HepG2 (cell line): ENCODE measurements at regions not wholly inside any gene's neighbourhood (a gene's known extent, or its start where the extent isn't known, plus 50 kb on each side); places are given as distances from the start of the nearest gene placed in this dataset.

ENCODE experiments used
- AGO2 ChIP-seq: fragments of 200-400 bp; formaldehyde crosslinking; optimal IDR thresholded peaks from 2 replicates; pipeline ENCODE3; 2017; ENCODE audit warnings: mild to moderate bottlenecking, low read depth, low read length, moderate library complexity
- ATRX ChIP-seq: sonication (generic); formaldehyde crosslinking; IDR thresholded peaks from 2 replicates; pipeline ENCODE4 v1.4.0; 2020; ENCODE audit warnings: missing genetic modification reagents, borderline replicate concordance
- BRD4 ChIP-seq: sonication (generic); formaldehyde crosslinking; IDR thresholded peaks from 2 replicates; pipeline ENCODE4 v1.4.0; 2020; ENCODE audit warnings: missing genetic modification reagents
- DNMT1 ChIP-seq: sonication (generic); formaldehyde crosslinking; IDR thresholded peaks from 2 replicates; pipeline ENCODE4 v1.5.1; 2020; ENCODE audit warnings: mild to moderate bottlenecking, missing genetic modification reagents
- GABPA ChIP-seq, 2 experiments: IDR thresholded peaks; 2 replicates each; pipeline ENCODE4 v1.6.1; 2011 to 2016; ENCODE audit warnings: low read depth in 2 of 2, low read length in 1 of 2, missing biosample characterization in 1 of 2, missing genetic modification characterization in 1 of 2
- GPN1 ChIP-seq: sonication (generic); formaldehyde crosslinking; IDR thresholded peaks from 2 replicates; pipeline ENCODE4 v1.5.1; 2020; ENCODE audit warnings: missing genetic modification reagents, borderline replicate concordance
- HES4 ChIP-seq: sonication (generic); formaldehyde crosslinking; IDR thresholded peaks from 2 replicates; pipeline ENCODE4 v1.9.0; 2021; ENCODE audit warnings: mild to moderate bottlenecking, missing genetic modification reagents, borderline replicate concordance
- ISX ChIP-seq: sonication (generic); formaldehyde crosslinking; conservative IDR thresholded peaks from 2 replicates; pipeline ENCODE4 v1.5.0; 2020; ENCODE audit warnings: missing genetic modification reagents
- KDM4B ChIP-seq: sonication (generic); formaldehyde crosslinking; IDR thresholded peaks from 2 replicates; pipeline ENCODE4 v1.4.0; 2020; ENCODE audit warnings: missing genetic modification reagents
- MXI1 ChIP-seq: IDR thresholded peaks from 3 replicates; pipeline ENCODE4 v1.6.1; 2012; ENCODE audit warnings: low read depth, low read length, inconsistent platforms, borderline replicate concordance
- PITX1 ChIP-seq: sonication (generic); formaldehyde crosslinking; IDR thresholded peaks from 2 replicates; pipeline ENCODE4 v1.5.1; 2020; ENCODE audit warnings: mild to moderate bottlenecking, missing genetic modification reagents
- POLR2G ChIP-seq: fragments of 200-400 bp; formaldehyde crosslinking; IDR thresholded peaks from 2 replicates; pipeline ENCODE4 v1.6.1; 2018; ENCODE audit warnings: mild to moderate bottlenecking, low read depth, low read length, moderate library complexity
- SATB2 ChIP-seq: sonication (generic); formaldehyde crosslinking; IDR thresholded peaks from 2 replicates; pipeline ENCODE4 v1.5.0; 2020; ENCODE audit warnings: missing genetic modification reagents
- SOX13 ChIP-seq, 3 experiments: fragments of 450-650 bp in 1 of 3; sonication (generic) in 1 of 3; formaldehyde crosslinking in 1 of 3; IDR thresholded peaks in 2 of 3; conservative IDR thresholded peaks in 1 of 3; 2 replicates each; pipeline versions ENCODE4 v1.5.0 to v1.6.1; 2016 to 2020; ENCODE audit warnings: antibody characterized with exemption in 1 of 3, mild to moderate bottlenecking in 1 of 3, missing compliant biosample characterization in 1 of 3, missing genetic modification reagents in 1 of 3, moderate library complexity in 1 of 3
- SPEN ChIP-seq: sonication (generic); formaldehyde crosslinking; IDR thresholded peaks from 2 replicates; pipeline ENCODE4 v1.5.1; 2020; ENCODE audit warnings: low read depth, mild to moderate bottlenecking, missing genetic modification reagents
- TP53 ChIP-seq: sonication (generic); formaldehyde crosslinking; conservative IDR thresholded peaks from 2 replicates; pipeline ENCODE4 v1.4.0; 2020; ENCODE audit warnings: missing genetic modification reagents
- ZIK1 ChIP-seq: sonication (generic); formaldehyde crosslinking; IDR thresholded peaks from 2 replicates; pipeline ENCODE4 v1.5.0; 2020; ENCODE audit warnings: mild to moderate bottlenecking, low read depth, missing genetic modification reagents, borderline replicate concordance
- ZKSCAN5 ChIP-seq: sonication (generic); formaldehyde crosslinking; IDR thresholded peaks from 2 replicates; pipeline ENCODE4 v1.5.1; 2020; ENCODE audit warnings: mild to moderate bottlenecking, missing genetic modification reagents
- ZMYM4 ChIP-seq: sonication (generic); formaldehyde crosslinking; IDR thresholded peaks from 2 replicates; pipeline ENCODE4 v1.8.1; 2023; ENCODE audit warnings: mild to moderate bottlenecking, missing genetic modification reagents
- ZNF232 ChIP-seq: sonication (generic); formaldehyde crosslinking; IDR thresholded peaks from 2 replicates; pipeline ENCODE4 v1.4.0; 2020; ENCODE audit warnings: missing genetic modification reagents, borderline replicate concordance
- ZNF441 ChIP-seq: sonication (generic); formaldehyde crosslinking; IDR thresholded peaks from 2 replicates; pipeline ENCODE4 v1.7.0; 2021; ENCODE audit warnings: missing genetic modification reagents, borderline replicate concordance
- ZNF484 ChIP-seq: sonication (generic); formaldehyde crosslinking; IDR thresholded peaks from 2 replicates; pipeline ENCODE4 v1.5.1; 2020; ENCODE audit warnings: mild to moderate bottlenecking, low read depth, missing genetic modification reagents, borderline replicate concordance
- ZNF713 ChIP-seq: sonication (generic); formaldehyde crosslinking; IDR thresholded peaks from 2 replicates; pipeline ENCODE4 v1.4.0; 2020; ENCODE audit warnings: mild to moderate bottlenecking, missing genetic modification reagents
- ZNF792 ChIP-seq: IDR thresholded peaks from 2 replicates; pipeline ENCODE4 v1.6.1; 2016
- TF ChIP-seq, protein P1 (sequence below): sonication (generic); formaldehyde crosslinking; IDR thresholded peaks from 2 replicates; pipeline ENCODE4 v1.5.0; 2020; ENCODE audit warnings: mild to moderate bottlenecking, missing genetic modification reagents, moderate library complexity
- TF ChIP-seq, protein P2 (sequence below): sonication (generic); formaldehyde crosslinking; IDR thresholded peaks from 2 replicates; pipeline ENCODE4 v1.4.0; 2020; ENCODE audit warnings: missing genetic modification reagents, borderline replicate concordance

DNA sequence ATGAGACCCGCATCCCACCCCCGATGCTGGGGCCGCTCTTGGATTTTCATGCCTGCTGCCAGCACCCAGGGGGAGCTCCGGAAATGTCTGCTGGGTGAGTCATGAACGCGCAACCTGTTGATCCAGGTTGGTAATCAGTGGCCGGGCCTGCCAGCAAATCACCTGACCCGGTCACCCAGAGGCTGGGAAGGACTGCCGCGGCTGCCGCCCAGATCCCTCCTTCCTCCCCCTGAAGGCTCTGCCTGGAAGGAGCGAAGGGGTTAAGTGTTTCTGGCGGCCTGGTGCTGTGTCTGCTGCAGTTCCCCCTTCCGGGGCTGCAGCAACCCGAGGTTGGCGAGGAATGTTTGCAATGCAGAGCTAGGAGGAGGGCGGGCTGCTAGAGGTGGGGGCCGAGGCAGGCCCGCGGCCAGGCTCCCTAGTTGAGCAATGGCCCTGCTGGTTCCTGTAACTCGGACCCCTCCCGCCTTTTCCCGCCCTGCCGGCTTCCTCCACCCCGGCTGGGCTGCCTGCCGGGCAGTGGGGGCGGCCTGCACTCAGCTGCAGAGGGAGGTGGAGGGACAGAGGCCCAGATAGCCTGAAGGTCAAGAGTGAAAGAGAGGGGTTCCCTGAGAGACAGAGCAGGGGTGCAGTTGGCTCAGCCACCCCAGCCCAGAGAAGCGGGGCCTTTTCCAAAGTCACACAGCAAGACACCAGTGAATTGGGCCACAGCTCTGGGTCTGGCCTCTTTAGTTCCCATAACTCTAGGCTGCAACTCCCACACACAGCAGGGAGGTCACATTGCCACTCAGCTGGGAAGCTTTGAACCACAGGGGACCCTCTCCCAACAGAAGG is 156.3 kb upstream of the IER5L start (continued):
- peak; percentile 73 for TF ChIP-seq PITX1 (CRISPR knock-in tag)
- peak; percentile 61 for TF ChIP-seq ZMYM4 (CRISPR knock-in tag)
- no peak for TF ChIP-seq ZNF484 (CRISPR knock-in tag)
- peak; percentile 50 for TF ChIP-seq AGO2
- TF ChIP-seq KDM4B (CRISPR knock-in tag), result peak; percentile 85; the same call in 1 of the 2 replicates
- peak; percentile 96 for TF ChIP-seq ZNF792 (CRISPR knock-in tag)
- peak; percentile 47; the same call in 1 of the 2 replicates for TF ChIP-seq ZNF441
- peak; percentile 78 for TF ChIP-seq POLR2G
- no peak for TF ChIP-seq DNMT1 (CRISPR knock-in tag)
- TF ChIP-seq, protein P1, sequence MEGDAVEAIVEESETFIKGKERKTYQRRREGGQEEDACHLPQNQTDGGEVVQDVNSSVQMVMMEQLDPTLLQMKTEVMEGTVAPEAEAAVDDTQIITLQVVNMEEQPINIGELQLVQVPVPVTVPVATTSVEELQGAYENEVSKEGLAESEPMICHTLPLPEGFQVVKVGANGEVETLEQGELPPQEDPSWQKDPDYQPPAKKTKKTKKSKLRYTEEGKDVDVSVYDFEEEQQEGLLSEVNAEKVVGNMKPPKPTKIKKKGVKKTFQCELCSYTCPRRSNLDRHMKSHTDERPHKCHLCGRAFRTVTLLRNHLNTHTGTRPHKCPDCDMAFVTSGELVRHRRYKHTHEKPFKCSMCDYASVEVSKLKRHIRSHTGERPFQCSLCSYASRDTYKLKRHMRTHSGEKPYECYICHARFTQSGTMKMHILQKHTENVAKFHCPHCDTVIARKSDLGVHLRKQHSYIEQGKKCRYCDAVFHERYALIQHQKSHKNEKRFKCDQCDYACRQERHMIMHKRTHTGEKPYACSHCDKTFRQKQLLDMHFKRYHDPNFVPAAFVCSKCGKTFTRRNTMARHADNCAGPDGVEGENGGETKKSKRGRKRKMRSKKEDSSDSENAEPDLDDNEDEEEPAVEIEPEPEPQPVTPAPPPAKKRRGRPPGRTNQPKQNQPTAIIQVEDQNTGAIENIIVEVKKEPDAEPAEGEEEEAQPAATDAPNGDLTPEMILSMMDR (CRISPR knock-in tag), result peak; percentile 47; the same call in 1 of the 2 replicates
- no peak for TF ChIP-seq ATRX (CRISPR knock-in tag)
- TF ChIP-seq ZNF713 (CRISPR knock-in tag), result no peak
- peak; percentile 67; the same call in 1 of the 2 replicates for TF ChIP-seq SPEN
- TF ChIP-seq SATB2 (CRISPR knock-in tag), result peak; percentile 81; the same call in 1 of the 2 replicates
- TF ChIP-seq SOX13 (IDR thresholded peaks at IDR 0.05), result no peak; the same call in 1 of the 2 replicates
- TF ChIP-seq SOX13 (CRISPR knock-in tag; conservative IDR thresholded peaks at IDR 0.05 in 1 of 2, IDR thresholded peaks at IDR 0.05 in 1 of 2), result peak in 1 of 2 experiments; percentile 87; a peak in 2 of 4 replicates
- TF ChIP-seq GPN1, result no peak
- peak; percentile 73; the same call in 1 of the 3 replicates for TF ChIP-seq MXI1
- TF ChIP-seq, protein P2, sequence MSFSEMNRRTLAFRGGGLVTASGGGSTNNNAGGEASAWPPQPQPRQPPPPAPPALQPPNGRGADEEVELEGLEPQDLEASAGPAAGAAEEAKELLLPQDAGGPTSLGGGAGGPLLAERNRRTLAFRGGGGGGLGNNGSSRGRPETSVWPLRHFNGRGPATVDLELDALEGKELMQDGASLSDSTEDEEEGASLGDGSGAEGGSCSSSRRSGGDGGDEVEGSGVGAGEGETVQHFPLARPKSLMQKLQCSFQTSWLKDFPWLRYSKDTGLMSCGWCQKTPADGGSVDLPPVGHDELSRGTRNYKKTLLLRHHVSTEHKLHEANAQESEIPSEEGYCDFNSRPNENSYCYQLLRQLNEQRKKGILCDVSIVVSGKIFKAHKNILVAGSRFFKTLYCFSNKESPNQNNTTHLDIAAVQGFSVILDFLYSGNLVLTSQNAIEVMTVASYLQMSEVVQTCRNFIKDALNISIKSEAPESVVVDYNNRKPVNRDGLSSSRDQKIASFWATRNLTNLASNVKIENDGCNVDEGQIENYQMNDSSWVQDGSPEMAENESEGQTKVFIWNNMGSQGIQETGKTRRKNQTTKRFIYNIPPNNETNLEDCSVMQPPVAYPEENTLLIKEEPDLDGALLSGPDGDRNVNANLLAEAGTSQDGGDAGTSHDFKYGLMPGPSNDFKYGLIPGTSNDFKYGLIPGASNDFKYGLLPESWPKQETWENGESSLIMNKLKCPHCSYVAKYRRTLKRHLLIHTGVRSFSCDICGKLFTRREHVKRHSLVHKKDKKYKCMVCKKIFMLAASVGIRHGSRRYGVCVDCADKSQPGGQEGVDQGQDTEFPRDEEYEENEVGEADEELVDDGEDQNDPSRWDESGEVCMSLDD (CRISPR knock-in tag), result peak; percentile 92
- no peak; the same call in 1 of the 2 replicates for TF ChIP-seq HES4 (CRISPR knock-in tag)
- TF ChIP-seq ISX, result no peak
- TF ChIP-seq ZIK1 (CRISPR knock-in tag), result peak; percentile 78; the same call in 1 of the 2 replicates
- no peak for TF ChIP-seq ZKSCAN5 (CRISPR knock-in tag)
- TF ChIP-seq BRD4, result no peak; the same call in 1 of the 2 replicates
- no peak for TF ChIP-seq ZNF232 (CRISPR knock-in tag)
- TF ChIP-seq TP53 (CRISPR knock-in tag), result no peak
- no peak for TF ChIP-seq GABPA (IDR thresholded peaks at IDR 0.05; ENCODE audit: low read depth, low read length)
- peak; percentile 79 for TF ChIP-seq GABPA (CRISPR knock-in tag; IDR thresholded peaks at IDR 0.05; ENCODE audit: low read depth)
